MG63 (cell line): ENCODE measurements at regions not wholly inside any gene's neighbourhood (a gene's known extent, or its start where the extent isn't known, plus 50 kb on each side); places are given as distances from the start of the nearest gene placed in this dataset.

ENCODE experiments used
- DNase-seq: peaks from one replicate; pipeline ENCODE4 v3.0.0-alpha.2; 2020
- H3K27me3 ChIP-seq: fragments of 250-450 bp; sonication (Bioruptor Pico); 2 replicates; pipeline ENCODE4 v1.5.1; 2020; ENCODE audit warnings: mild to moderate bottlenecking, moderate library complexity
- H3K36me3 ChIP-seq: fragments of 250-450 bp; sonication (Bioruptor Pico); 2 replicates; pipeline ENCODE4 v1.5.1; 2020; ENCODE audit warnings: mild to moderate bottlenecking, moderate library complexity
- H3K4me3 ChIP-seq: fragments of 250-450 bp; sonication (Bioruptor Pico); 2 replicates; pipeline ENCODE4 v1.5.1; 2020; ENCODE audit warnings: mild to moderate bottlenecking, moderate library complexity
- H3K9me3 ChIP-seq: fragments of 250-450 bp; sonication (Bioruptor Pico); 2 replicates; pipeline ENCODE4 v1.5.1; 2020; ENCODE audit warnings: mild to moderate bottlenecking, moderate library complexity

DNA sequence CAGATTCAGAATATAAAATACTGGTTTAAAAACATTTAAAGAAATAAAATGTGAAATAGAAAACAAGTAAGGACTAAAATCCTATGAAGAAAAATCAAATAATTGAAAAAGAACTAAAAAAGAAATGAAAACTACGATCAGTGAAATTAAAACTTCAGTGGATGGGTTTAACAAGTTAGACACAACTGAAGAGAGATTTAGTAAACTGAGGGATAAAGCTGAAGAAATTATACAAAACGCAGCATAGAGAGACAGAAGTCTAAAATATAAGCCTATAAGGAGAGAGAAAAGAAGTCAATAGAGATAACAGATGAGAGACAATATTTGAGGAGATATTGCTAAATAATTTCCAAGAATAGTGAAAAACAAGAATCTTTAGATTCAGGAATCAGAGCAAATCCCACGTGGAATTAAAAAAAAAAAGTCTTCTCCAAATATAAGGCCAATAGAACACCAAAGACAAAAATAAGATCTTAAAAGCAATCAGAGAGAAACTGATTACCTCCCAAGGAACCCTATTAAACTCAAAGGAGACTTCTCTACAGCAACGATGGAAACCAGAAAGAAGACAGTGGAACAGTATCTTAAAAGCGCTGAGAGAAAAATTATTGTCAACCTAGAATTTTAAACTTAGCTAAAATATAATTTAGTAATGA is 59.6 kb upstream of the ABL1 start:
- Histone ChIP-seq H3K36me3 (no peaks in the 10 kb centered on the region), H3K27me3 (no peaks in the 10 kb centered on the region), H3K9me3 (peaks cover 14% of the 10 kb centered on the region), H3K4me3 (no peak overlapping the region)
- no peak for DNase-seq

- no peak overlapping the region for H3K4me3 ChIP-seq
- DNase-seq = peak; percentile 28
- H3K9me3 ChIP-seq = peaks cover 14% of the 10 kb centered on the region
- H3K36me3 ChIP-seq = no peaks in the 10 kb centered on the region; the same call in 1 of the 2 replicates
- H3K27me3 ChIP-seq = no peaks in the 10 kb centered on the region
These were observed 55.8 kb upstream of the ABL1 start for GRCh38 chr9:130779153-130779855.

- peak overlapping the region; percentile 32 for H3K4me3 ChIP-seq
- DNase-seq = no peak
- no peaks in the 10 kb centered on the region for H3K27me3 ChIP-seq
- H3K36me3 ChIP-seq = no peaks in the 10 kb centered on the region; the same call in 1 of the 2 replicates
- H3K9me3 ChIP-seq = peaks cover 7% of the 10 kb centered on the region
These were observed 54.6 kb upstream of the ABL1 start for GRCh38 chr9:130780415-130780814.

GRCh38 chr9:130780865-130781504 is 54.1 kb upstream of the ABL1 start:
- Histone ChIP-seq H3K27me3 (no peaks in the 10 kb centered on the region), H3K9me3 (peaks cover under 1% of the 10 kb centered on the region), H3K4me3 (peak overlapping the region; percentile 32), H3K36me3 (no peaks in the 10 kb centered on the region; the same call in 1 of the 2 replicates)
- peak; percentile 82 for DNase-seq

- no peaks in the 10 kb centered on the region; the same call in 1 of the 2 replicates for H3K36me3 ChIP-seq
- no peaks in the 10 kb centered on the region for H3K9me3 ChIP-seq
- peak overlapping the region; percentile 32; the same call in 1 of the 2 replicates for H3K4me3 ChIP-seq
- H3K27me3 ChIP-seq = no peaks in the 10 kb centered on the region
- no peak for DNase-seq
These were observed 53.5 kb upstream of the ABL1 start for GRCh38 chr9:130781569-130781968.

GRCh38 chr9:130782886-130783530 is 52.0 kb upstream of the ABL1 start:
- DNase-seq = no peak
- no peaks in the 10 kb centered on the region; the same call in 1 of the 2 replicates for H3K9me3 ChIP-seq
- no peak overlapping the region for H3K4me3 ChIP-seq
- H3K36me3 ChIP-seq = no peaks in the 10 kb centered on the region; the same call in 1 of the 2 replicates
- no peaks in the 10 kb centered on the region for H3K27me3 ChIP-seq

GRCh38 chr9:130785053-130785452 is 50.0 kb upstream of the ABL1 start:
- peaks cover 11% of the 10 kb centered on the region for H3K9me3 ChIP-seq
- no peaks in the 10 kb centered on the region; the same call in 1 of the 2 replicates for H3K36me3 ChIP-seq

More at GRCh38 chr9:130785053-130785452, 50.0 kb upstream of the ABL1 start:
- Histone ChIP-seq H3K4me3 (no peak overlapping the region), H3K27me3 (no peaks in the 10 kb centered on the region)
- no peak for DNase-seq
